ENCODE measurements at regions not wholly inside any gene's neighbourhood (a gene's known extent, or its start where the extent isn't known, plus 50 kb on each side); places are given as distances from the start of the nearest gene placed in this dataset.

DNA sequence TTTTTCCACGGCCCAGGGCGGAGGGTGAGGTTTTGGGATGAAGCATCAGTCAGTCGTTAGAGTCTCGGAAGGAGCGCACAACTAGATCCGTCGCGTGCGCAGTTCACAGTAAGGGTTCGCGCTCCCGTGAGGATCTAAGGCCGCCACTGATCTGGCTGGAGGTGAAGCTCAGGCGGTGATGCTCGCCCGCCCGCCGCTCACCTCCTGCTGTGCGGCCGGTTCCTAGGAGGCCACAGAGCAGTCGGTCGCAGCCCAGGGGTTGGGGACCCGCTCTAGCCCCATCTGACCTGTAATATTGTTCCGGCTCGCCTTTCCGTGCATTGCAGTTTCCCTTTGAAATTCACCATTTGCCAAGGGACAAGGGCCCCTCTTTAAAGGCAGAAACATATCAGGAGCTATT, 244.7 kb downstream of the TFAP2C start:
- Mint-ChIP-seq H3K4me3 (no peak overlapping the region), H3K27ac (no peak overlapping the region), H3K9me3 (no peaks in the 10 kb centered on the region), H3K36me3 (no peaks in the 10 kb centered on the region), H3K4me1 (no peaks in the 10 kb centered on the region), H3K27me3 (peaks cover 2% of the 10 kb centered on the region)

DNA sequence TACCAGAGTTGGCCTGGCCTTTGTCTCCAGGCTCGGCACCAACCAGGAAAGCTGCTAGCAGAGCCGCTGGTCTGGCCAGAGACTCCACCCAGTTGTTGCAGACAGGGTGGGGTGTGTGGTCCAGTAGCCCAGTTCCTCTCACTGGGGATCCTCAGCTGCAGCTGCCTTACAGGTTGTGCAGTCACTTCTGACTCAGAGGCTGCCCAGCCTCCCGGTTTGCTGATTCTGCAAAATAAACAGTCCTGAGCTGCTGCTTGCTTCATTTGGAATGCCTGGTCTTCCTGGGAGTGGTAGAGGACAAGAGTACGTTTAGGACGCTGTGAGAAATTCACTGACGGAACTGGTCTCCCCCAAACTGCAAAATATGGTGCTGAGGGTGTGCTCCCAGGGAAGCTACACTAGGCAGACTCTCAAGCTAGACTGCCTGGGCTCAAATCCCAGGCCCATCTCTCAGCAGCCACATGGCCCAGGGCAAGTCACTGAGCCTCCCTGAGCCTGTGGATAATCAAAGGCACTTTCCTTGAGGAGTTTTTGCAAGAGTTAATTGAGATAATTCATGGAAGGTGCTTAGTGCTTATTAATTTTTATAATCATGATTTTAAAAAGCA, 246.1 kb downstream of the TFAP2C start:
- no peak overlapping the region for H3K4me3 Mint-ChIP-seq
- no peaks in the 10 kb centered on the region for H3K36me3 Mint-ChIP-seq
- no peaks in the 10 kb centered on the region for H3K4me1 Mint-ChIP-seq
- no peak overlapping the region for H3K27ac Mint-ChIP-seq
- H3K9me3 Mint-ChIP-seq: no peaks in the 10 kb centered on the region
- peaks cover 4% of the 10 kb centered on the region for H3K27me3 Mint-ChIP-seq

- H3K4me3 Mint-ChIP-seq: no peak overlapping the region
- H3K36me3 Mint-ChIP-seq: no peaks in the 10 kb centered on the region
- H3K4me1 Mint-ChIP-seq: no peaks in the 10 kb centered on the region
- H3K27ac Mint-ChIP-seq: no peak overlapping the region
- peaks cover 4% of the 10 kb centered on the region for H3K27me3 Mint-ChIP-seq
- no peaks in the 10 kb centered on the region for H3K9me3 Mint-ChIP-seq
Measured at GRCh38 chr20:56875803-56876202, 246.7 kb downstream of the TFAP2C start.

DNA sequence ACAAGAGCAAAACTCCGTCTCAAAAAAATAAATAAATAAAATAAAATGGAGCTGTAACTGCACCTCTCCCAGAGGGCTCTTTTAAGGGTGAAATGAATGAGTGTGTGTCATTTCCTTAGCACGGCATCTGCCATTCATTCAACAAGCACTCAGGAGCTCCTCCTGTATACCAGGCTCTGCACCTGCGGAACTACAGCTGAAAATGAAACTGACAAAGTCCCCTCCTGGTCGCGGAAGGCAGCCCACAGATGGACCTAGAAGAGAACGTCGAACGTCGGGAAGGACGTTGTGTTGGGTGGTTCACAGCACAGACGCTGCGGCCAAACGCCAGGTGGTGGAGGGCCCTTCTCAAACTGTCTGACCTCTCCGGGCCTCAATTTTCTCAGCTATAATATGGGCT, 256.4 kb downstream of the TFAP2C start:
- Mint-ChIP-seq H3K4me1 (no peaks in the 10 kb centered on the region), H3K27me3 (peaks cover 2% of the 10 kb centered on the region), H3K27ac (no peak overlapping the region), H3K9me3 (no peaks in the 10 kb centered on the region), H3K36me3 (no peaks in the 10 kb centered on the region), H3K4me3 (no peak overlapping the region)

GRCh38 chr20:56890011-56890410, 260.9 kb downstream of the TFAP2C start:
- Mint-ChIP-seq H3K9me3 (no peaks in the 10 kb centered on the region), H3K4me3 (no peak overlapping the region), H3K27me3 (peaks cover 1% of the 10 kb centered on the region), H3K27ac (no peak overlapping the region), H3K36me3 (no peaks in the 10 kb centered on the region), H3K4me1 (peaks cover 5% of the 10 kb centered on the region)

- Mint-ChIP-seq H3K4me3 (no peak overlapping the region), H3K9me3 (no peaks in the 10 kb centered on the region), H3K27ac (no peak overlapping the region), H3K27me3 (no peaks in the 10 kb centered on the region), H3K4me1 (peaks cover 5% of the 10 kb centered on the region), H3K36me3 (no peaks in the 10 kb centered on the region)
Measured at GRCh38 chr20:56893226-56893917, 264.3 kb downstream of the TFAP2C start.

- Mint-ChIP-seq H3K4me3 (no peak overlapping the region), H3K4me1 (peaks cover 5% of the 10 kb centered on the region)
Measured at GRCh38 chr20:56896447-56896846, 267.3 kb downstream of the TFAP2C start.

GRCh38 chr20:56897318-56897957, 268.3 kb downstream of the TFAP2C start:
- Mint-ChIP-seq H3K36me3 (no peaks in the 10 kb centered on the region), H3K9me3 (no peaks in the 10 kb centered on the region), H3K27ac (no peak overlapping the region), H3K4me1 (peaks cover 5% of the 10 kb centered on the region), H3K4me3 (no peak overlapping the region), H3K27me3 (peaks cover 4% of the 10 kb centered on the region)

More at GRCh38 chr20:56896447-56896846, 267.3 kb downstream of the TFAP2C start:
- Mint-ChIP-seq H3K27me3 (peaks cover 4% of the 10 kb centered on the region), H3K27ac (no peak overlapping the region), H3K9me3 (no peaks in the 10 kb centered on the region), H3K36me3 (no peaks in the 10 kb centered on the region)

DNA sequence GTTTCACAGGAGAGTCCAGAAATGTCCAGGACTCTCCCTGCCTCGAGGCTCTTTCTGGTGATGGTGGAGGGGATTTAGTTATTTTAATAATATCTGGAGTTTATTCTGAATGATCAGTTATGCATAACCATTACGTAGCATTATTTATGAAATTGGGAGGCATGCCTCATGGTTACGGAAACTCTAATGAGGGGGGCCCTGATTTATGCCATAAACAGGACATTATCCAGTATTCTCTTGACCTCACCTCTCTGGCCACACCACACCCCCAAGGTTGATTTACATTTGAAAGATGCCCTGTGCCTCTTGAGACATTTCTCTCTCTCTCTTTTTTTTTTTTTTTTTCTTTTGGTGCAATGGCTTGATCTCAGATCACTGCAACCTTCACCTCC, 268.8 kb downstream of the TFAP2C start:
- H3K4me3 Mint-ChIP-seq: no peak overlapping the region
- no peak overlapping the region for H3K27ac Mint-ChIP-seq
- H3K36me3 Mint-ChIP-seq: no peaks in the 10 kb centered on the region
- H3K4me1 Mint-ChIP-seq: peaks cover 4% of the 10 kb centered on the region
- H3K9me3 Mint-ChIP-seq: no peaks in the 10 kb centered on the region
- peaks cover 4% of the 10 kb centered on the region for H3K27me3 Mint-ChIP-seq

DNA sequence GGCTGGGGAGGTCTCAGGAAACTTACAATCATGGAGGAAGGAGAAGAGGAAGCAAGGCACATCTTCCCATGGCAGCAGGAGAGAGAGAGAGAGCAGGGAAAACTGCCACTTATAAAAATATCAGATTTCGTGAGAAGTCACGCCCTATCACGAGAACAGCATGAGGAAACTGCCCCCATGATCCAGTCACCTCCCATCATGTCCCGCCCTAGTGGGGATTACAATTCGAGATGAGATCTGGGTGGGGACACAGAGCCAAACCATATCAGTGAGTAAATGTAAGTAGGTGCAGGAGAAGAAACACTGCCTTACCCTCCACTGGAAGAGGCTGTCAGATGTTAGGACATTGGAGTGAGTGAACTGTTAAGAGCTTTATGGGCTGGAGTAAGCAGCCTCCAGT, 270.4 kb downstream of the TFAP2C start:
- Mint-ChIP-seq H3K4me1 (no peaks in the 10 kb centered on the region), H3K9me3 (no peaks in the 10 kb centered on the region), H3K27ac (no peak overlapping the region), H3K4me3 (no peak overlapping the region), H3K36me3 (no peaks in the 10 kb centered on the region), H3K27me3 (peaks cover 4% of the 10 kb centered on the region)

DNA sequence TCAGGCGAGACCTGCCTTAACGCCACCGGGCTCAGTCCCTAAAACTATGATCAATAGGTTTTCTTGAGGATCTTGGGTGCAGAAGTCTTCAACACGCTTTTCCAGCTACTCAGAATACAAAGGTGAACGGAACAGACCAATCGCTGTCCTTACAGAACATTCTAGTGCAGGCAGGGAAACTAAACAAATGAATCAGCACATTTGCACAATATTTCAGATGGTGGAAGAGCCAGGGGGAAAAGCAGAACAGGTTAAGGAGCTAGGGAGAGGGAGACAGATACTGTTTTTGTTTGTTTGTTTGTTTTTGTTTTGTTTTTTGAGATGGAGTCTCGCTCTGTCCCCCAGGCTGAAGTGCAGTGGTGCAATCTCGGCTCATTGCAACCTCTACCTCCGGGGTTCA, 271.1 kb downstream of the TFAP2C start:
- Mint-ChIP-seq H3K36me3 (no peaks in the 10 kb centered on the region), H3K4me1 (no peaks in the 10 kb centered on the region), H3K4me3 (no peak overlapping the region), H3K27me3 (peaks cover 4% of the 10 kb centered on the region), H3K9me3 (no peaks in the 10 kb centered on the region), H3K27ac (no peak overlapping the region)

- peaks cover 4% of the 10 kb centered on the region for H3K27me3 Mint-ChIP-seq
- H3K9me3 Mint-ChIP-seq: no peaks in the 10 kb centered on the region
- H3K4me1 Mint-ChIP-seq: no peaks in the 10 kb centered on the region
Measured at GRCh38 chr20:56903421-56903820, 274.3 kb downstream of the TFAP2C start.

DNA sequence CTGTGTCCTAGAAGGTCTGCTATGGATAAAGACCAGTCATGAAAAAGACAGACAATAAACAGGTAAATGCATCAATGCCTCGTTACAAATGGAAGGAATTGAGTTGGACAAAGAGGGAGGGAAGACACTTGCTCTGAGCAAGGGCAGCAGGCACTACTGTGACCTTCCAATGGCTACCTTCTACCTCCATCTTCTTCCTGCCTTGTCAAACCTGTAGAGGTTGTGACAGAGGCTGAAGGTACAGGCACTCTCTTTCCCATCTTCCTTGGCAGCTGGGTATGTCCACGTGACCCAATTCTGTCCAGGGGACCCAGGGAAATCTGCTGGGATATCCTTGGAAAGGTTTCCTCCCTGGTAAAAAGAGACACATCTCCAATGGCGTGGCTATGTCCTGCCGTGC, 274.8 kb downstream of the TFAP2C start:
- Mint-ChIP-seq H3K36me3 (no peaks in the 10 kb centered on the region), H3K4me3 (no peak overlapping the region), H3K9me3 (no peaks in the 10 kb centered on the region), H3K27me3 (peaks cover 4% of the 10 kb centered on the region), H3K27ac (no peak overlapping the region), H3K4me1 (no peaks in the 10 kb centered on the region)

More at GRCh38 chr20:56903421-56903820, 274.3 kb downstream of the TFAP2C start:
- H3K4me3 Mint-ChIP-seq: no peak overlapping the region
- no peak overlapping the region for H3K27ac Mint-ChIP-seq
- H3K36me3 Mint-ChIP-seq: no peaks in the 10 kb centered on the region

DNA sequence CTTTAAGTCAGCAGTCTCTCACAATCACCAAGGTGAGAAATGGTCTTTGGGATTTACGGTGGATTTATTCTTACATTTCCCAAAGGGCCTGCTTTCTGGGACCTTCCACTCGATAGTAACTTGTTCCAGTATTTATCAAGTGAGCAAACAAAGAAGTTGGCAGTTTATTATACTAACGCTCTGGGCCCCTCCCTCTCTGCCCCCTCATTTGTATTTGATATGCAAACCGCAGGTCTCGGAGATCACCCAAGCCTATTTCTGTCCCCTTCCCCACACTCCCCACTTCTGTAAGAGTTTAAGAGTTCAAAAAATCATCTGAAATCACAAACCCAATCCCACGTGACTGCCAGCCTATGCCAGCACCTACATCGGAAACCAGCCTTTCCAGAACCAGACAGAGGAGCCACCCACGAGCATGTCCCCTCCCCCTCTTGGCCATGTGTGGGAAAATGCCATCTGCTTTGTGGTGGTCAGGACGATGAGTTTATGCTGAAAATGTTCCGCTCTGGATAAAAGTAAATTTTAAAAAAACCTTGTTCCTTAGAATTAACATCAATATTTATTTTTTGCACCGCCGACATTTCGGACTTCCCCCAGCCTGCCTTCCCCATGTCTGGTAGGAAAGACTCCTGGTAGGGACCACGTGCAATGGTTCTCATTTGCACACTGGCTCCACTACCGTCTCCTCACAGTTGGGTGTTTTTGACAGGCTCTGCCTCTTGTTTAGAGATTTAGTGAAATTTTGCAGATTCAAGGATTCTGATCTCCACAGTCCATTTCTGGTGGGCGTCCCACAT, 281.0 kb downstream of the TFAP2C start:
- Mint-ChIP-seq H3K27me3 (no peaks in the 10 kb centered on the region), H3K9me3 (no peaks in the 10 kb centered on the region), H3K4me3 (no peak overlapping the region), H3K27ac (no peak overlapping the region), H3K4me1 (no peaks in the 10 kb centered on the region), H3K36me3 (no peaks in the 10 kb centered on the region)

- H3K36me3 Mint-ChIP-seq: no peaks in the 10 kb centered on the region
- H3K27me3 Mint-ChIP-seq: no peaks in the 10 kb centered on the region
- H3K9me3 Mint-ChIP-seq: no peaks in the 10 kb centered on the region
- no peak overlapping the region for H3K27ac Mint-ChIP-seq
- H3K4me3 Mint-ChIP-seq: no peak overlapping the region
- H3K4me1 Mint-ChIP-seq: no peaks in the 10 kb centered on the region
Measured at GRCh38 chr20:56911946-56912345, 282.8 kb downstream of the TFAP2C start.

GRCh38 chr20:56914532-56914931, 285.4 kb downstream of the TFAP2C start:
- peaks cover 4% of the 10 kb centered on the region for H3K27me3 Mint-ChIP-seq
- no peaks in the 10 kb centered on the region for H3K36me3 Mint-ChIP-seq
- H3K9me3 Mint-ChIP-seq: no peaks in the 10 kb centered on the region
- H3K4me1 Mint-ChIP-seq: no peaks in the 10 kb centered on the region
- no peak overlapping the region for H3K27ac Mint-ChIP-seq
- H3K4me3 Mint-ChIP-seq: no peak overlapping the region
